Neural cell (in vitro differentiated cells): ENCODE measurements at regions not wholly inside any gene's neighbourhood (a gene's known extent, or its start where the extent isn't known, plus 50 kb on each side); places are given as distances from the start of the nearest gene placed in this dataset.

Source experiments
- H2AFZ ChIP-seq: fragments of 200-600, 300-800 bp; sonication (generic), shearing (Covaris generic); 2 replicates; pipeline ENCODE4 v1.6.0; 2014; ENCODE audit warnings: low read depth, mild to moderate bottlenecking, antibody characterized with exemption, low read length, moderate library complexity
- H3F3A ChIP-seq: fragments of 200-600 bp; shearing (Covaris generic); 2 replicates; pipeline ENCODE4 v1.6.1; 2016; ENCODE audit warnings: mild to moderate bottlenecking, moderate library complexity, mixed read lengths, antibody characterized with exemption, low read length; ENCODE audit not compliant: insufficient read depth, poor library complexity, severe bottlenecking
- H3K27ac ChIP-seq: fragments of 200-600, 300-800 bp; sonication (generic), shearing (Covaris generic); 2 replicates; pipeline ENCODE4 v1.5.1; 2014; ENCODE audit warnings: mild to moderate bottlenecking, low read length, moderate library complexity
- H3K27me3 ChIP-seq: fragments of 300-800, 200-600 bp; sonication (generic), shearing (Covaris generic); 2 replicates; pipeline ENCODE4 v1.6.0; 2014; ENCODE audit warnings: mild to moderate bottlenecking, low read depth, low read length, moderate library complexity; ENCODE audit not compliant: insufficient read depth
- H3K36me3 ChIP-seq: fragments of 300-800, 200-600 bp; sonication (generic), shearing (Covaris generic); 2 replicates; pipeline ENCODE4 v1.5.1; 2014; ENCODE audit warnings: mild to moderate bottlenecking, antibody characterized with exemption, low read length, moderate library complexity; ENCODE audit not compliant: insufficient read depth
- H3K4me2 ChIP-seq: fragments of 300-800, 200-600 bp; sonication (generic), shearing (Covaris generic); 2 replicates; pipeline ENCODE4 v1.6.0; 2014; ENCODE audit warnings: mild to moderate bottlenecking, low read length
- H3K4me3 ChIP-seq: fragments of 300-800, 200-600 bp; sonication (generic), shearing (Covaris generic); 2 replicates; pipeline ENCODE4 v1.5.1; 2014; ENCODE audit warnings: mild to moderate bottlenecking, low read length, moderate library complexity
- H3K79me2 ChIP-seq: fragments of 200-600 bp; shearing (Covaris generic); replicated peaks from 2 replicates; pipeline ENCODE4 v1.6.0; 2014; ENCODE audit warnings: mild to moderate bottlenecking, low read length, moderate library complexity; ENCODE audit not compliant: insufficient read depth
- H3K9ac ChIP-seq: fragments of 300-800, 200-600 bp; sonication (generic), shearing (Covaris generic); 2 replicates; pipeline ENCODE4 v1.6.1; 2016; ENCODE audit warnings: mild to moderate bottlenecking, low read length, mixed read lengths
- H3K9me2 ChIP-seq: fragments of 200-600 bp; shearing (Covaris generic); 2 replicates; pipeline ENCODE4 v1.6.1; 2016; ENCODE audit warnings: mild to moderate bottlenecking, low read length, mixed read lengths; ENCODE audit not compliant: insufficient read depth
- H3K9me3 ChIP-seq: fragments of 200-600, 300-800 bp; sonication (generic), shearing (Covaris generic); 2 replicates; pipeline ENCODE4 v1.6.1; 2016; ENCODE audit warnings: mild to moderate bottlenecking, mixed run types, low read length, moderate library complexity, mixed read lengths
- H4K20me1 ChIP-seq: fragments of 200-600 bp; shearing (Covaris generic); 2 replicates; pipeline ENCODE4 v1.6.1; 2016; ENCODE audit warnings: mild to moderate bottlenecking, mixed run types; ENCODE audit not compliant: insufficient read depth
- EP300 ChIP-seq: fragments of 450-650 bp; conservative IDR thresholded peaks from 2 replicates; pipeline ENCODE4 v1.6.1; 2014; ENCODE audit warnings: antibody characterized with exemption, mild to moderate bottlenecking, moderate library complexity; ENCODE audit not compliant: poor library complexity, severe bottlenecking
- EZH2 ChIP-seq: fragments of 200-600, 300-800 bp; shearing (Covaris generic), sonication (generic); IDR thresholded peaks from 2 replicates; pipeline ENCODE4 v1.6.1; 2014; ENCODE audit warnings: antibody characterized with exemption, low read length, borderline replicate concordance, mild to moderate bottlenecking; ENCODE audit not compliant: insufficient read depth, poor library complexity, severe bottlenecking
- MXI1 ChIP-seq: fragments of 450-650 bp; conservative IDR thresholded peaks from 2 replicates; pipeline ENCODE4 v1.6.1; 2014; ENCODE audit warnings: antibody characterized with exemption, mild to moderate bottlenecking; ENCODE audit not compliant: poor library complexity, severe bottlenecking
- POLR2AphosphoS5 ChIP-seq: IDR thresholded peaks from 2 replicates; pipeline ENCODE4 v1.6.1; 2012
- RAD21 ChIP-seq: fragments of 450-650 bp; conservative IDR thresholded peaks from 2 replicates; pipeline ENCODE4 v1.6.1; 2014; ENCODE audit warnings: antibody characterized with exemption, mild to moderate bottlenecking, moderate library complexity
- SMC3 ChIP-seq: fragments of 450-650 bp; conservative IDR thresholded peaks from 2 replicates; pipeline ENCODE4 v1.6.1; 2014; ENCODE audit warnings: antibody characterized with exemption, mild to moderate bottlenecking, moderate library complexity; ENCODE audit not compliant: poor library complexity
- TAF1 ChIP-seq: IDR thresholded peaks from 2 replicates; pipeline ENCODE4 v1.6.1; 2012; ENCODE audit warnings: low read depth
- TF ChIP-seq, protein P1 (sequence below): fragments of 450-650 bp; IDR thresholded peaks from 2 replicates; pipeline ENCODE4 v1.5.1; 2014; ENCODE audit warnings: antibody characterized with exemption, mild to moderate bottlenecking, moderate library complexity; ENCODE audit not compliant: poor library complexity, severe bottlenecking
- TF ChIP-seq, protein P2 (sequence below): IDR thresholded peaks from 2 replicates; pipeline ENCODE4 v1.6.1; 2012; ENCODE audit warnings: borderline replicate concordance

DNA sequence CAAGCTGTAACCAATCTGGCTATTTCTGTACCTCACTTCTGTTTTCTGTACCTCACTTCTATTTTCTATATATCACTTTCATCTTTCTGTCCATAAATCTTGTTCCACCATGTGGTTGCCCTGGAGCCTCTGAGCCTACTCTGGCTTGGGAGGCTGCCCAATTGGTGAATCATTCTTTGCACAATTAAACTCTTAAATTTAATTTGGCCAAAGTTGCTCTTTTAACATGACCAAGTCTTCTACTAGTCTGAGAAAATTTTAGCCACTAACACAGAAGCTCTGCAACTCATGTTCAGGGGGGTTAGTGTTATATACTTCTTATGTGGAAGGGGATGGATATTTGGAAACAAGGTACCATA is 503.5 kb downstream of the KIF20B start:
- H3K9me2 ChIP-seq = no peaks in the 10 kb centered on the region
- no peak overlapping the region for H3K27ac ChIP-seq
- H3K9me3 ChIP-seq = no peaks in the 10 kb centered on the region
- H3K27me3 ChIP-seq = no peaks in the 10 kb centered on the region
- no peak overlapping the region for H2AFZ ChIP-seq
- H3F3A ChIP-seq = peaks cover 3% of the 10 kb centered on the region
- H3K79me2 ChIP-seq = no peaks in the 10 kb centered on the region
- no peak overlapping the region for H3K9ac ChIP-seq
- TF ChIP-seq EZH2 (no peak), EP300 (no peak), MXI1 (no peak), TAF1 (no peak)
- TF ChIP-seq, protein P1, sequence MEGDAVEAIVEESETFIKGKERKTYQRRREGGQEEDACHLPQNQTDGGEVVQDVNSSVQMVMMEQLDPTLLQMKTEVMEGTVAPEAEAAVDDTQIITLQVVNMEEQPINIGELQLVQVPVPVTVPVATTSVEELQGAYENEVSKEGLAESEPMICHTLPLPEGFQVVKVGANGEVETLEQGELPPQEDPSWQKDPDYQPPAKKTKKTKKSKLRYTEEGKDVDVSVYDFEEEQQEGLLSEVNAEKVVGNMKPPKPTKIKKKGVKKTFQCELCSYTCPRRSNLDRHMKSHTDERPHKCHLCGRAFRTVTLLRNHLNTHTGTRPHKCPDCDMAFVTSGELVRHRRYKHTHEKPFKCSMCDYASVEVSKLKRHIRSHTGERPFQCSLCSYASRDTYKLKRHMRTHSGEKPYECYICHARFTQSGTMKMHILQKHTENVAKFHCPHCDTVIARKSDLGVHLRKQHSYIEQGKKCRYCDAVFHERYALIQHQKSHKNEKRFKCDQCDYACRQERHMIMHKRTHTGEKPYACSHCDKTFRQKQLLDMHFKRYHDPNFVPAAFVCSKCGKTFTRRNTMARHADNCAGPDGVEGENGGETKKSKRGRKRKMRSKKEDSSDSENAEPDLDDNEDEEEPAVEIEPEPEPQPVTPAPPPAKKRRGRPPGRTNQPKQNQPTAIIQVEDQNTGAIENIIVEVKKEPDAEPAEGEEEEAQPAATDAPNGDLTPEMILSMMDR = no peak
- no peak overlapping the region for H3K4me3 ChIP-seq
- H3K4me2 ChIP-seq = no peak overlapping the region
- no peaks in the 10 kb centered on the region for H4K20me1 ChIP-seq
- no peaks in the 10 kb centered on the region for H3K36me3 ChIP-seq

DNA sequence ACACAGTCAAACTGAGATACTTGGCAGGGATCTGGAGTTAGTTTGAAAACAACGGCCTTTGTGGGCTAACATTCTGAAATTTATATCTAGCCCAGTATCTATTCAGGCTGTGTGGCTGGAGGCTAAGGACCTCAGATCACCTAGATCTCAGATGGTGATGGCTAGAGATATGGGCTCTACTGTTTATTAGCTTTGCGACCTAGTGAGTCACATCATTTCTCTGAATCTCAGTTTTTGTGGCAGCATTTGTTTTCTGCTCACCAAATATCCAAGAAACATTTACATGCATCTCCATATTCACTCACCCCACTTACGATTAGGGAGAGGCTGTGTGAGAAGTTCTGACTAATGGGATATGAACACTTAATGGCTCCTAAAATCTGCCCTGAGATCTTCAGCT is 503.9 kb downstream of the KIF20B start:
- H4K20me1 ChIP-seq = no peaks in the 10 kb centered on the region
- H3K9ac ChIP-seq = no peak overlapping the region
- no peak overlapping the region for H3K4me2 ChIP-seq
- H3F3A ChIP-seq = peaks cover 3% of the 10 kb centered on the region
- H3K36me3 ChIP-seq = no peaks in the 10 kb centered on the region
- no peak overlapping the region for H2AFZ ChIP-seq
- no peaks in the 10 kb centered on the region for H3K27me3 ChIP-seq
- no peaks in the 10 kb centered on the region for H3K9me2 ChIP-seq
- no peak for TF ChIP-seq TAF1
- TF ChIP-seq, protein P2, sequence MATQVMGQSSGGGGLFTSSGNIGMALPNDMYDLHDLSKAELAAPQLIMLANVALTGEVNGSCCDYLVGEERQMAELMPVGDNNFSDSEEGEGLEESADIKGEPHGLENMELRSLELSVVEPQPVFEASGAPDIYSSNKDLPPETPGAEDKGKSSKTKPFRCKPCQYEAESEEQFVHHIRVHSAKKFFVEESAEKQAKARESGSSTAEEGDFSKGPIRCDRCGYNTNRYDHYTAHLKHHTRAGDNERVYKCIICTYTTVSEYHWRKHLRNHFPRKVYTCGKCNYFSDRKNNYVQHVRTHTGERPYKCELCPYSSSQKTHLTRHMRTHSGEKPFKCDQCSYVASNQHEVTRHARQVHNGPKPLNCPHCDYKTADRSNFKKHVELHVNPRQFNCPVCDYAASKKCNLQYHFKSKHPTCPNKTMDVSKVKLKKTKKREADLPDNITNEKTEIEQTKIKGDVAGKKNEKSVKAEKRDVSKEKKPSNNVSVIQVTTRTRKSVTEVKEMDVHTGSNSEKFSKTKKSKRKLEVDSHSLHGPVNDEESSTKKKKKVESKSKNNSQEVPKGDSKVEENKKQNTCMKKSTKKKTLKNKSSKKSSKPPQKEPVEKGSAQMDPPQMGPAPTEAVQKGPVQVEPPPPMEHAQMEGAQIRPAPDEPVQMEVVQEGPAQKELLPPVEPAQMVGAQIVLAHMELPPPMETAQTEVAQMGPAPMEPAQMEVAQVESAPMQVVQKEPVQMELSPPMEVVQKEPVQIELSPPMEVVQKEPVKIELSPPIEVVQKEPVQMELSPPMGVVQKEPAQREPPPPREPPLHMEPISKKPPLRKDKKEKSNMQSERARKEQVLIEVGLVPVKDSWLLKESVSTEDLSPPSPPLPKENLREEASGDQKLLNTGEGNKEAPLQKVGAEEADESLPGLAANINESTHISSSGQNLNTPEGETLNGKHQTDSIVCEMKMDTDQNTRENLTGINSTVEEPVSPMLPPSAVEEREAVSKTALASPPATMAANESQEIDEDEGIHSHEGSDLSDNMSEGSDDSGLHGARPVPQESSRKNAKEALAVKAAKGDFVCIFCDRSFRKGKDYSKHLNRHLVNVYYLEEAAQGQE = no peak
- no peak for TF ChIP-seq RAD21
- TF ChIP-seq EZH2 = no peak
- H3K79me2 ChIP-seq = no peaks in the 10 kb centered on the region
- no peaks in the 10 kb centered on the region for H3K9me3 ChIP-seq
- no peak overlapping the region for H3K27ac ChIP-seq
- H3K4me3 ChIP-seq = no peak overlapping the region

DNA sequence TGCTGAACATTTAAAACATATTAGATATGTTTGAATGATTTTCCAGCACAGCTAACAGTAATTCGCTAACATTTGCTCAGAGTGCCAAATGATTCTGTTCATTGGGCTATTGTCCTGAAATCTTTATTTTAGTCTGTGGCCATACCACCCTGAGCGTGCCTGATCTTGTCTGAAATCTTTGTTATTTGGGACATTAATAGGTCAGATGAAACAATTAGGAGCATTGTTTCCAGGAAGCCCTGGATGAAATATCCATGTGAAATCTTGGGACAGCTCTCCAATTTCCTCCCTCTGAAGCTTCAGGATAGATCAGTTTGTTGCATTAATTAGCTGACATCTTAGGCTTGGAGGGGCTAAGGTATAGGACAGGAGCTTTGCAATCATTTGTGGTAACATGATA is 512.0 kb downstream of the KIF20B start:
- H3K4me2 ChIP-seq = no peak overlapping the region
- no peak overlapping the region for H3K9ac ChIP-seq
- no peaks in the 10 kb centered on the region for H3K36me3 ChIP-seq
- H3K79me2 ChIP-seq = no peaks in the 10 kb centered on the region
- H3K27me3 ChIP-seq = no peaks in the 10 kb centered on the region
- H2AFZ ChIP-seq = no peak overlapping the region
- H3K4me3 ChIP-seq = no peak overlapping the region
- H4K20me1 ChIP-seq = no peaks in the 10 kb centered on the region
- H3K9me3 ChIP-seq = no peaks in the 10 kb centered on the region
- H3K27ac ChIP-seq = no peak overlapping the region
- TF ChIP-seq MXI1 (no peak), TAF1 (no peak), POLR2AphosphoS5 (no peak), SMC3 (no peak), EZH2 (no peak), EP300 (no peak), RAD21 (no peak)
- TF ChIP-seq, protein P1 = no peak
- TF ChIP-seq, protein P2 = no peak
- no peaks in the 10 kb centered on the region for H3F3A ChIP-seq
- no peaks in the 10 kb centered on the region for H3K9me2 ChIP-seq
